ENCODE measurements at regions not wholly inside any gene's neighbourhood (a gene's known extent, or its start where the extent isn't known, plus 50 kb on each side); places are given as distances from the start of the nearest gene placed in this dataset.

- no peaks in the 10 kb centered on the region for H3K79me2 ChIP-seq (replicated peaks; ENCODE audit: insufficient read depth, low read length)
- TF ChIP-seq POLR2AphosphoS5 (IDR thresholded peaks at IDR 0.05) (no peak), SMC3 (conservative IDR thresholded peaks at IDR 0.05; ENCODE audit: poor library complexity) (no peak), EP300 (conservative IDR thresholded peaks at IDR 0.05; ENCODE audit: poor library complexity, severe bottlenecking) (no peak), TAF1 (IDR thresholded peaks at IDR 0.05; ENCODE audit: low read depth) (no peak), EZH2 (IDR thresholded peaks at IDR 0.05; ENCODE audit: borderline replicate concordance, insufficient read depth, low read length, poor library complexity, severe bottlenecking) (no peak), REST (IDR thresholded peaks at IDR 0.05; ENCODE audit: borderline replicate concordance) (no peak), MXI1 (conservative IDR thresholded peaks at IDR 0.05; ENCODE audit: poor library complexity, severe bottlenecking) (no peak), CTCF (IDR thresholded peaks at IDR 0.05; ENCODE audit: poor library complexity, severe bottlenecking) (no peak), RAD21 (conservative IDR thresholded peaks at IDR 0.05) (no peak)
- H2AFZ ChIP-seq (ENCODE audit: low read depth, low read length): no peak overlapping the region
- no peak overlapping the region for H3K4me3 ChIP-seq (ENCODE audit: low read length)
- no peaks in the 10 kb centered on the region for H3K9me2 ChIP-seq (ENCODE audit: insufficient read depth, low read length)
- no peak overlapping the region for H3K27ac ChIP-seq (ENCODE audit: low read length)
- no peaks in the 10 kb centered on the region for H3K9me3 ChIP-seq (ENCODE audit: low read length)
- H3K9ac ChIP-seq (ENCODE audit: low read length): no peak overlapping the region
- H3K4me2 ChIP-seq (ENCODE audit: low read length): no peak overlapping the region
- no peaks in the 10 kb centered on the region for H4K20me1 ChIP-seq (ENCODE audit: insufficient read depth)
- no peaks in the 10 kb centered on the region for H3F3A ChIP-seq (ENCODE audit: insufficient read depth, low read length, poor library complexity, severe bottlenecking)
- no peaks in the 10 kb centered on the region for H3K27me3 ChIP-seq (ENCODE audit: insufficient read depth, low read depth, low read length)
- no peaks in the 10 kb centered on the region for H3K36me3 ChIP-seq (ENCODE audit: insufficient read depth, low read length)
These were observed 204.5 kb downstream of the TM2D1 start for GRCh38 chr1:61520401-61520800.

GRCh38 chr1:61519631-61520030 is 205.3 kb downstream of the TM2D1 start:
- no peaks in the 10 kb centered on the region for H3K79me2 ChIP-seq (replicated peaks; ENCODE audit: insufficient read depth, low read length)
- H2AFZ ChIP-seq (ENCODE audit: low read depth, low read length): no peak overlapping the region
- no peak overlapping the region for H3K4me3 ChIP-seq (ENCODE audit: low read length)
- H3K36me3 ChIP-seq (ENCODE audit: insufficient read depth, low read length): no peaks in the 10 kb centered on the region
- no peak overlapping the region for H3K27ac ChIP-seq (ENCODE audit: low read length)
- TF ChIP-seq POLR2AphosphoS5 (IDR thresholded peaks at IDR 0.05): no peak
- no peak for TF ChIP-seq RAD21 (conservative IDR thresholded peaks at IDR 0.05)
- no peak for TF ChIP-seq CTCF (IDR thresholded peaks at IDR 0.05; ENCODE audit: poor library complexity, severe bottlenecking)
- TF ChIP-seq EP300 (conservative IDR thresholded peaks at IDR 0.05; ENCODE audit: poor library complexity, severe bottlenecking): no peak
- TF ChIP-seq MXI1 (conservative IDR thresholded peaks at IDR 0.05; ENCODE audit: poor library complexity, severe bottlenecking): no peak
- TF ChIP-seq SMC3 (conservative IDR thresholded peaks at IDR 0.05; ENCODE audit: poor library complexity): no peak
- TF ChIP-seq EZH2 (IDR thresholded peaks at IDR 0.05; ENCODE audit: borderline replicate concordance, insufficient read depth, low read length, poor library complexity, severe bottlenecking): no peak
- no peak for TF ChIP-seq REST (IDR thresholded peaks at IDR 0.05; ENCODE audit: borderline replicate concordance)
- no peak for TF ChIP-seq TAF1 (IDR thresholded peaks at IDR 0.05; ENCODE audit: low read depth)
- no peaks in the 10 kb centered on the region for H4K20me1 ChIP-seq (ENCODE audit: insufficient read depth)
- H3K4me2 ChIP-seq (ENCODE audit: low read length): no peak overlapping the region
- H3K9me2 ChIP-seq (ENCODE audit: insufficient read depth, low read length): no peaks in the 10 kb centered on the region
- H3F3A ChIP-seq (ENCODE audit: insufficient read depth, low read length, poor library complexity, severe bottlenecking): no peaks in the 10 kb centered on the region
- no peak overlapping the region for H3K9ac ChIP-seq (ENCODE audit: low read length)
- H3K9me3 ChIP-seq (ENCODE audit: low read length): no peaks in the 10 kb centered on the region
- no peaks in the 10 kb centered on the region for H3K27me3 ChIP-seq (ENCODE audit: insufficient read depth, low read depth, low read length)

Data from neural cell (in vitro differentiated cells).